GM12801 (cell line): ENCODE measurements at regions not wholly inside any gene's neighbourhood (a gene's known extent, or its start where the extent isn't known, plus 50 kb on each side); places are given as distances from the start of the nearest gene placed in this dataset.

Source experiments
- CTCF ChIP-seq: IDR thresholded peaks from one replicate; pipeline ENCODE4 v1.5.1; 2011; ENCODE audit warnings: control low read depth; ENCODE audit not compliant: insufficient read length; ENCODE audit errors: extremely low read depth

GRCh38 chr6:19332806-19333460, 504.2 kb upstream of the ID4 start:
- no peak for TF ChIP-seq CTCF

GRCh38 chr6:19333936-19334335, 503.2 kb upstream of the ID4 start:
- no peak for TF ChIP-seq CTCF

- no peak for TF ChIP-seq CTCF
These were observed 500.6 kb upstream of the ID4 start for GRCh38 chr6:19336579-19336978.

GRCh38 chr6:19337101-19337500, 500.1 kb upstream of the ID4 start:
- TF ChIP-seq CTCF: no peak

GRCh38 chr6:19342616-19343015, 494.6 kb upstream of the ID4 start:
- no peak for TF ChIP-seq CTCF

- no peak for TF ChIP-seq CTCF
These were observed 487.7 kb upstream of the ID4 start for GRCh38 chr6:19349429-19349828.

GRCh38 chr6:19354181-19354580, 483.0 kb upstream of the ID4 start:
- no peak for TF ChIP-seq CTCF

GRCh38 chr6:19356692-19357091, 480.5 kb upstream of the ID4 start:
- TF ChIP-seq CTCF: no peak
